Keratinocyte (primary cell): ENCODE measurements at regions not wholly inside any gene's neighbourhood (a gene's known extent, or its start where the extent isn't known, plus 50 kb on each side); places are given as distances from the start of the nearest gene placed in this dataset.

ENCODE experiments used
- DNase-seq: peaks from one replicate; pipeline ENCODE4 v3.0.0-alpha.2; 2011; ENCODE audit warnings: low read depth, missing footprints, low spot score
- FAIRE-seq: peaks from 2 replicates; lab custom pipeline; 2011; peaks lifted over from hg19 to GRCh38; lab: Jason Lieb, UNC
- H2AFZ ChIP-seq: 2 replicates; pipeline ENCODE4 v1.6.0; 2012; ENCODE audit warnings: low read length, control low read depth, inconsistent platforms; ENCODE audit not compliant: control insufficient read depth
- H3K27ac ChIP-seq: 2 replicates; pipeline ENCODE4 v1.5.1; 2011; ENCODE audit warnings: low read length; ENCODE audit not compliant: control insufficient read depth, insufficient read depth
- H3K27me3 ChIP-seq: 3 replicates; pipeline ENCODE4 v1.6.0; 2011; ENCODE audit warnings: low read length; ENCODE audit not compliant: control insufficient read depth, insufficient read depth; ENCODE audit errors: extremely low read depth
- H3K36me3 ChIP-seq, 2 experiments: 2 replicates in 1 of 2; 3 replicates in 1 of 2; pipeline ENCODE4 v1.5.1; 2011; ENCODE audit warnings: low read length in 2 of 2, mild to moderate bottlenecking in 1 of 2; ENCODE audit not compliant: control insufficient read depth in 2 of 2, insufficient read depth in 2 of 2; ENCODE audit errors: extremely low read depth in 1 of 2
- H3K4me1 ChIP-seq: 3 replicates; pipeline ENCODE4 v1.5.1; 2011; ENCODE audit warnings: low read length; ENCODE audit not compliant: control insufficient read depth, insufficient read depth; ENCODE audit errors: extremely low read depth
- H3K4me2 ChIP-seq: 3 replicates; pipeline ENCODE4 v1.6.0; 2011; ENCODE audit warnings: low read depth, low read length; ENCODE audit not compliant: control insufficient read depth, insufficient read depth; ENCODE audit errors: extremely low read depth
- H3K4me3 ChIP-seq, 3 experiments: fragments of 200-600 bp in 1 of 3; sonication (generic) in 1 of 3; 2 replicates in 2 of 3; 3 replicates in 1 of 3; pipeline ENCODE4 v1.5.1; 2011 to 2016; ENCODE audit warnings: low read length in 3 of 3, mild to moderate bottlenecking in 3 of 3, control low read depth in 2 of 3, inconsistent platforms in 1 of 3, low read depth in 1 of 3, mixed read lengths in 1 of 3, mixed run types in 1 of 3, moderate library complexity in 1 of 3; ENCODE audit not compliant: control insufficient read depth in 2 of 3, insufficient read depth in 2 of 3; ENCODE audit errors: extremely low read depth in 1 of 3
- H3K79me2 ChIP-seq: 2 replicates; pipeline ENCODE4 v1.6.0; 2012; ENCODE audit warnings: low read length; ENCODE audit not compliant: control insufficient read depth, insufficient read depth
- H3K9ac ChIP-seq: 3 replicates; pipeline ENCODE4 v1.6.0; 2011; ENCODE audit warnings: low read length; ENCODE audit not compliant: control insufficient read depth, insufficient read depth; ENCODE audit errors: extremely low read depth
- H3K9me1 ChIP-seq: 3 replicates; pipeline ENCODE4 v1.6.0; 2011; ENCODE audit warnings: low read length; ENCODE audit not compliant: control insufficient read depth, insufficient read depth; ENCODE audit errors: extremely low read depth
- H3K9me3 ChIP-seq: 2 replicates; pipeline ENCODE4 v1.5.1; 2012; ENCODE audit warnings: low read depth, low read length; ENCODE audit not compliant: control insufficient read depth
- H4K20me1 ChIP-seq: 3 replicates; pipeline ENCODE4 v1.6.0; 2011; ENCODE audit warnings: low read length; ENCODE audit not compliant: control insufficient read depth, insufficient read depth; ENCODE audit errors: extremely low read depth
- EZH2 ChIP-seq: IDR thresholded peaks from one replicate; pipeline ENCODE4 v1.6.1; 2012; ENCODE audit warnings: inconsistent platforms, mild to moderate bottlenecking, low read length, moderate library complexity
- dilution Hi-C: fragments of 300-500 bp; cut with MboI; formaldehyde crosslinking; loops from one replicate; pipeline ENCODE4 v1.7.0; 2020; ENCODE audit warnings: low sequenced_read_pairs; ENCODE audit not compliant: extremely low pct_ligation_motif_present
- TF ChIP-seq, protein P1 (sequence below), 3 experiments: IDR thresholded peaks in 1 of 3; conservative IDR thresholded peaks in 1 of 3; optimal IDR thresholded peaks in 1 of 3; 2 replicates in 2 of 3; 3 replicates in 1 of 3; pipeline versions ENCODE3 to v1.5.1; 2011; ENCODE audit warnings: low read length in 3 of 3, mild to moderate bottlenecking in 3 of 3, moderate library complexity in 2 of 3, control low read depth in 1 of 3, inconsistent platforms in 1 of 3; ENCODE audit not compliant: insufficient read depth in 2 of 3; ENCODE audit errors: extremely low read depth in 1 of 3

GRCh38 chr6:80642452-80642851 is 536.0 kb downstream of the BCKDHB start:
- Histone ChIP-seq H3K79me2 (no peaks in the 10 kb centered on the region), H3K36me3 (no peaks in the 10 kb centered on the region), H3K4me1 (peaks cover 8% of the 10 kb centered on the region), H2AFZ (no peak overlapping the region), H3K9me1 (no peaks in the 10 kb centered on the region), H3K9me3 (no peaks in the 10 kb centered on the region), H3K27me3 (no peaks in the 10 kb centered on the region), H3K9ac (no peak overlapping the region), H3K4me2 (no peak overlapping the region), H3K4me3 (no peak overlapping the region), H3K27ac (no peak overlapping the region), H4K20me1 (no peaks in the 10 kb centered on the region)
- TF ChIP-seq EZH2: no peak
- TF ChIP-seq, protein P1, sequence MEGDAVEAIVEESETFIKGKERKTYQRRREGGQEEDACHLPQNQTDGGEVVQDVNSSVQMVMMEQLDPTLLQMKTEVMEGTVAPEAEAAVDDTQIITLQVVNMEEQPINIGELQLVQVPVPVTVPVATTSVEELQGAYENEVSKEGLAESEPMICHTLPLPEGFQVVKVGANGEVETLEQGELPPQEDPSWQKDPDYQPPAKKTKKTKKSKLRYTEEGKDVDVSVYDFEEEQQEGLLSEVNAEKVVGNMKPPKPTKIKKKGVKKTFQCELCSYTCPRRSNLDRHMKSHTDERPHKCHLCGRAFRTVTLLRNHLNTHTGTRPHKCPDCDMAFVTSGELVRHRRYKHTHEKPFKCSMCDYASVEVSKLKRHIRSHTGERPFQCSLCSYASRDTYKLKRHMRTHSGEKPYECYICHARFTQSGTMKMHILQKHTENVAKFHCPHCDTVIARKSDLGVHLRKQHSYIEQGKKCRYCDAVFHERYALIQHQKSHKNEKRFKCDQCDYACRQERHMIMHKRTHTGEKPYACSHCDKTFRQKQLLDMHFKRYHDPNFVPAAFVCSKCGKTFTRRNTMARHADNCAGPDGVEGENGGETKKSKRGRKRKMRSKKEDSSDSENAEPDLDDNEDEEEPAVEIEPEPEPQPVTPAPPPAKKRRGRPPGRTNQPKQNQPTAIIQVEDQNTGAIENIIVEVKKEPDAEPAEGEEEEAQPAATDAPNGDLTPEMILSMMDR (optimal IDR thresholded peaks at IDR 0.05 in 1 of 3, IDR thresholded peaks at IDR 0.05 in 1 of 3, conservative IDR thresholded peaks at IDR 0.05 in 1 of 3; ENCODE audit: extremely low read depth in 1 of 3, insufficient read depth in 2 of 3, low read length in 3 of 3): no peak
- dilution Hi-C loops: no loop called here
- FAIRE-seq: no peak
- no peak for DNase-seq

DNA sequence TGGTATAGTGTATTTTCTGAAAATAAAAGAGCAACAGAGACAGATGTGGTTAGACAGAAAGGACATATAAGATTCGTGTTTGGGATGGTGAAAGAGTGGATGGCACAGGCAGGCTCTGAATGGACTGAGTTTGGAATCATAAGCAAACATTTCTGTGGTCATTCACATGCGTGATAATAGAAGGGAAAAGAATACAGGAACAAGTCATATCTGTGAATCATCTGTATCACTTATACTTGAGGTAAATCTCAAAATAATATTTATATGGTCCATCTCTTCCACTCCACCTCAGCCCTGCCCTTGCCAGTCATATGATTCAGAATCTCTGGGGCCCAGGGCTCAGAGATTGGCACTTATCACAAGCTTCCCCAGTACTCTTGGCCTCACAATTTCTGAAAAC is 535.1 kb downstream of the BCKDHB start:
- Histone ChIP-seq H3K36me3 (no peaks in the 10 kb centered on the region), H3K4me1 (peaks cover 8% of the 10 kb centered on the region), H2AFZ (no peak overlapping the region), H3K27me3 (no peaks in the 10 kb centered on the region), H4K20me1 (no peaks in the 10 kb centered on the region), H3K4me3 (no peak overlapping the region), H3K4me2 (no peak overlapping the region), H3K9me1 (no peaks in the 10 kb centered on the region), H3K79me2 (no peaks in the 10 kb centered on the region), H3K9ac (no peak overlapping the region), H3K9me3 (no peaks in the 10 kb centered on the region), H3K27ac (no peak overlapping the region)
- FAIRE-seq (no peak), DNase-seq (no peak)
- no peak for TF ChIP-seq EZH2
- TF ChIP-seq, protein P1 (optimal IDR thresholded peaks at IDR 0.05 in 1 of 3, IDR thresholded peaks at IDR 0.05 in 1 of 3, conservative IDR thresholded peaks at IDR 0.05 in 1 of 3; ENCODE audit: extremely low read depth in 1 of 3, insufficient read depth in 2 of 3, low read length in 3 of 3): no peak
- dilution Hi-C loops: no loop called here
